ENCODE measurements at regions not wholly inside any gene's neighbourhood (a gene's known extent, or its start where the extent isn't known, plus 50 kb on each side); places are given as distances from the start of the nearest gene placed in this dataset.
A peak's percentile ranks its signal among the peaks of the same experiment; 100 is the strongest.

GRCh38 chr2:37856101-37856751, 68.9 kb upstream of the RMDN2 start:
- intact Hi-C loops (cut with DNase I) = no loop called here
- ATAC-seq = peak; percentile 18 to 39
- peak overlapping the region; percentile 51 for H3K27ac ChIP-seq (ENCODE audit: low read length)
- H3K27me3 ChIP-seq (ENCODE audit: control insufficient read depth, insufficient read depth) = no peaks in the 10 kb centered on the region
- no peaks in the 10 kb centered on the region for H3K9me3 ChIP-seq (ENCODE audit: control insufficient read depth, low read length)
- H3K4me1 ChIP-seq (ENCODE audit: control insufficient read depth, insufficient read depth, low read length) = peaks cover 14% of the 10 kb centered on the region
- WGBS = 41% methylated on average over 7 of the region's 7 CpGs
- peak; percentile 37 to 78 (median 71) for DNase-seq
- no peak overlapping the region for H3K4me3 ChIP-seq (ENCODE audit: low read length)

- peaks cover 14% of the 10 kb centered on the region for H3K4me1 ChIP-seq (ENCODE audit: control insufficient read depth, insufficient read depth, low read length)
- no peaks in the 10 kb centered on the region for H3K9me3 ChIP-seq (ENCODE audit: control insufficient read depth, low read length)
- intact Hi-C loops (cut with DNase I) = no loop called here
- ATAC-seq (no peak), DNase-seq (no peak)
- no peaks in the 10 kb centered on the region for H3K27me3 ChIP-seq (ENCODE audit: control insufficient read depth, insufficient read depth)
- H3K4me3 ChIP-seq (ENCODE audit: low read length) = no peak overlapping the region
- WGBS = 74% methylated on average over 11 of the region's 11 CpGs
- no peak overlapping the region for H3K27ac ChIP-seq (ENCODE audit: low read length)
Measured at GRCh38 chr2:37857575-37858399, 67.3 kb upstream of the RMDN2 start.

GRCh38 chr2:37858400-37858711, 66.7 kb upstream of the RMDN2 start:
- no peaks in the 10 kb centered on the region for H3K27me3 ChIP-seq (ENCODE audit: control insufficient read depth, insufficient read depth)
- H3K27ac ChIP-seq (ENCODE audit: low read length) = peak overlapping the region; percentile 63
- H3K4me1 ChIP-seq (ENCODE audit: control insufficient read depth, insufficient read depth, low read length) = peaks cover 14% of the 10 kb centered on the region
- ATAC-seq = peak; percentile 46 to 65
- no peak overlapping the region for H3K4me3 ChIP-seq (ENCODE audit: low read length)
- H3K9me3 ChIP-seq (ENCODE audit: control insufficient read depth, low read length) = no peaks in the 10 kb centered on the region
- intact Hi-C loops (cut with DNase I) = no loop called here
- 30% methylated on average over 2 of the region's 2 CpGs for WGBS
- no peak for DNase-seq

- DNase-seq (no peak), ATAC-seq (no peak)
- Histone ChIP-seq H3K4me3 (ENCODE audit: low read length) (no peak overlapping the region), H3K9me3 (ENCODE audit: control insufficient read depth, low read length) (no peaks in the 10 kb centered on the region), H3K4me1 (ENCODE audit: control insufficient read depth, insufficient read depth, low read length) (peaks cover 14% of the 10 kb centered on the region), H3K27me3 (ENCODE audit: control insufficient read depth, insufficient read depth) (no peaks in the 10 kb centered on the region), H3K27ac (ENCODE audit: low read length) (peak overlapping the region; percentile 63)
- intact Hi-C loops (cut with DNase I) = no loop called here
- WGBS = 66% methylated on average over 5 of the region's 5 CpGs
Measured at GRCh38 chr2:37858725-37859267, 66.3 kb upstream of the RMDN2 start.

GRCh38 chr2:37862620-37863019, 62.5 kb upstream of the RMDN2 start:
- peaks cover 6% of the 10 kb centered on the region for H3K4me1 ChIP-seq (ENCODE audit: control insufficient read depth, insufficient read depth, low read length)
- 94% methylated on average over 5 of the region's 5 CpGs for WGBS

GRCh38 chr2:37864217-37864616, 60.9 kb upstream of the RMDN2 start:
- WGBS = 90% methylated on average over 2 of the region's 2 CpGs

More at GRCh38 chr2:37862620-37863019, 62.5 kb upstream of the RMDN2 start:
- intact Hi-C loops (cut with DNase I) = no loop called here
- no peak for ATAC-seq
- H3K27ac ChIP-seq (ENCODE audit: low read length) = no peak overlapping the region
- no peak overlapping the region for H3K4me3 ChIP-seq (ENCODE audit: low read length)
- H3K9me3 ChIP-seq (ENCODE audit: control insufficient read depth, low read length) = no peaks in the 10 kb centered on the region
- no peaks in the 10 kb centered on the region for H3K27me3 ChIP-seq (ENCODE audit: control insufficient read depth, insufficient read depth)
- DNase-seq = no peak

GRCh38 chr2:37865640-37866039, 59.4 kb upstream of the RMDN2 start:
- WGBS = 54% methylated on average over 5 of the region's 5 CpGs
- intact Hi-C loops (cut with DNase I) = no loop called here
- no peaks in the 10 kb centered on the region for H3K9me3 ChIP-seq (ENCODE audit: control insufficient read depth, low read length)
- peaks cover 4% of the 10 kb centered on the region for H3K4me1 ChIP-seq (ENCODE audit: control insufficient read depth, insufficient read depth, low read length)
- no peak overlapping the region for H3K27ac ChIP-seq (ENCODE audit: low read length)
- H3K4me3 ChIP-seq (ENCODE audit: low read length) = no peak overlapping the region
- DNase-seq (no peak), ATAC-seq (peak in 1 of 2 donors; percentile 55)
- no peaks in the 10 kb centered on the region for H3K27me3 ChIP-seq (ENCODE audit: control insufficient read depth, insufficient read depth)

More at GRCh38 chr2:37864217-37864616, 60.9 kb upstream of the RMDN2 start:
- peaks cover 3% of the 10 kb centered on the region for H3K4me1 ChIP-seq (ENCODE audit: control insufficient read depth, insufficient read depth, low read length)
- DNase-seq = no peak
- H3K4me3 ChIP-seq (ENCODE audit: low read length) = no peak overlapping the region
- H3K27ac ChIP-seq (ENCODE audit: low read length) = no peak overlapping the region
- no peaks in the 10 kb centered on the region for H3K9me3 ChIP-seq (ENCODE audit: control insufficient read depth, low read length)
- no peak for ATAC-seq
- H3K27me3 ChIP-seq (ENCODE audit: control insufficient read depth, insufficient read depth) = no peaks in the 10 kb centered on the region
- intact Hi-C loops (cut with DNase I) = no loop called here

- Histone ChIP-seq H3K27ac (ENCODE audit: low read length) (peak overlapping the region; percentile 37), H3K4me1 (ENCODE audit: control insufficient read depth, insufficient read depth, low read length) (peaks cover 4% of the 10 kb centered on the region), H3K4me3 (ENCODE audit: low read length) (no peak overlapping the region), H3K9me3 (ENCODE audit: control insufficient read depth, low read length) (no peaks in the 10 kb centered on the region), H3K27me3 (ENCODE audit: control insufficient read depth, insufficient read depth) (no peaks in the 10 kb centered on the region)
- intact Hi-C loops (cut with DNase I) = no loop called here
- ATAC-seq (peak; percentile 65 to 89), DNase-seq (peak in 2 of 3 donors; percentile 48 to 77)
- WGBS = 21% methylated on average over 5 of the region's 5 CpGs
Measured at GRCh38 chr2:37866171-37866934, 58.7 kb upstream of the RMDN2 start.

GRCh38 chr2:37867166-37867565, 57.9 kb upstream of the RMDN2 start:
- H3K27ac ChIP-seq (ENCODE audit: low read length) = no peak overlapping the region
- H3K4me3 ChIP-seq (ENCODE audit: low read length) = no peak overlapping the region
- no peaks in the 10 kb centered on the region for H3K9me3 ChIP-seq (ENCODE audit: control insufficient read depth, low read length)
- H3K27me3 ChIP-seq (ENCODE audit: control insufficient read depth, insufficient read depth) = no peaks in the 10 kb centered on the region
- intact Hi-C loops (cut with DNase I) = no loop called here
- DNase-seq (no peak), ATAC-seq (no peak)
- H3K4me1 ChIP-seq (ENCODE audit: control insufficient read depth, insufficient read depth, low read length) = peaks cover 4% of the 10 kb centered on the region
- 89% methylated on average over 2 of the region's 2 CpGs for WGBS

- no peak overlapping the region for H3K27ac ChIP-seq (ENCODE audit: low read length)
- H3K9me3 ChIP-seq (ENCODE audit: control insufficient read depth, low read length) = no peaks in the 10 kb centered on the region
Measured at GRCh38 chr2:37868866-37869265, 56.2 kb upstream of the RMDN2 start.

GRCh38 chr2:37869304-37869703, 55.8 kb upstream of the RMDN2 start:
- peaks cover 18% of the 10 kb centered on the region for H3K4me1 ChIP-seq (ENCODE audit: control insufficient read depth, insufficient read depth, low read length)
- H3K27ac ChIP-seq (ENCODE audit: low read length) = no peak overlapping the region
- no peaks in the 10 kb centered on the region for H3K27me3 ChIP-seq (ENCODE audit: control insufficient read depth, insufficient read depth)
- no peaks in the 10 kb centered on the region for H3K9me3 ChIP-seq (ENCODE audit: control insufficient read depth, low read length)
- WGBS = 95% methylated on average over 2 of the region's 2 CpGs
- ATAC-seq = no peak
- H3K4me3 ChIP-seq (ENCODE audit: low read length) = no peak overlapping the region
- no peak for DNase-seq
- intact Hi-C loops (cut with DNase I) = no loop called here

More at GRCh38 chr2:37868866-37869265, 56.2 kb upstream of the RMDN2 start:
- WGBS = 47% methylated on average over 2 of the region's 2 CpGs
- Histone ChIP-seq H3K4me1 (ENCODE audit: control insufficient read depth, insufficient read depth, low read length) (peaks cover 14% of the 10 kb centered on the region), H3K4me3 (ENCODE audit: low read length) (no peak overlapping the region), H3K27me3 (ENCODE audit: control insufficient read depth, insufficient read depth) (no peaks in the 10 kb centered on the region)
- intact Hi-C loops (cut with DNase I) = no loop called here
- ATAC-seq = no peak
- DNase-seq = no peak
